Caki2 (cell line): ENCODE measurements at regions not wholly inside any gene's neighbourhood (a gene's known extent, or its start where the extent isn't known, plus 50 kb on each side); places are given as distances from the start of the nearest gene placed in this dataset.

Source experiments
- DNase-seq: peaks from one replicate; pipeline ENCODE4 v3.0.0-alpha.2; 2015; ENCODE audit warnings: low read depth
- in situ Hi-C: cut with HindIII; loops from 2 replicates; pipeline ENCODE4 v1.10.0; 2016; ENCODE audit warnings: low sequenced_read_pairs, low pct_unique_long_range_greater_than_20kb, mixed read lengths

- in situ Hi-C loops: no loop called here
- no peak for DNase-seq
These were observed 97.6 kb upstream of the SLC38A2 start for GRCh38 chr12:46470036-46470627.

GRCh38 chr12:46468813-46469212 is 96.2 kb upstream of the SLC38A2 start:
- DNase-seq: no peak
- in situ Hi-C loops: no loop called here

GRCh38 chr12:46468160-46468559 is 95.6 kb upstream of the SLC38A2 start:
- no peak for DNase-seq
- in situ Hi-C loops: no loop called here

- in situ Hi-C loops: no loop called here
These were observed 92.7 kb upstream of the SLC38A2 start for GRCh38 chr12:46465307-46465706.

GRCh38 chr12:46464863-46465262 is 92.3 kb upstream of the SLC38A2 start:
- in situ Hi-C loops: no loop called here
- no peak for DNase-seq

More at GRCh38 chr12:46465307-46465706, 92.7 kb upstream of the SLC38A2 start:
- no peak for DNase-seq

- in situ Hi-C loops: no loop called here
- DNase-seq: no peak
These were observed 90.2 kb upstream of the SLC38A2 start for GRCh38 chr12:46462641-46463355.

GRCh38 chr12:46461907-46462640 is 89.5 kb upstream of the SLC38A2 start:
- no peak for DNase-seq
- in situ Hi-C loops: no loop called here

GRCh38 chr12:46461459-46461858 is 88.9 kb upstream of the SLC38A2 start:
- no peak for DNase-seq
- in situ Hi-C loops: no loop called here

- in situ Hi-C loops: no loop called here
- no peak for DNase-seq
These were observed 88.2 kb upstream of the SLC38A2 start for GRCh38 chr12:46460682-46461210.

GRCh38 chr12:46459861-46460545 is 87.4 kb upstream of the SLC38A2 start:
- no peak for DNase-seq
- in situ Hi-C loops: no loop called here

GRCh38 chr12:46459111-46459510 is 86.5 kb upstream of the SLC38A2 start:
- no peak for DNase-seq

GRCh38 chr12:46458500-46459102 is 86.0 kb upstream of the SLC38A2 start:
- DNase-seq: no peak
- in situ Hi-C loops: no loop called here

More at GRCh38 chr12:46459111-46459510, 86.5 kb upstream of the SLC38A2 start:
- in situ Hi-C loops: no loop called here

GRCh38 chr12:46457958-46458357 is 85.4 kb upstream of the SLC38A2 start:
- DNase-seq: no peak
- in situ Hi-C loops: no loop called here

- in situ Hi-C loops: no loop called here
- DNase-seq: no peak
These were observed 84.1 kb upstream of the SLC38A2 start for GRCh38 chr12:46456356-46457334.

- DNase-seq: no peak
- in situ Hi-C loops: no loop called here
These were observed 83.2 kb upstream of the SLC38A2 start for GRCh38 chr12:46455648-46456352.

- in situ Hi-C loops: no loop called here
- no peak for DNase-seq
These were observed 82.4 kb upstream of the SLC38A2 start for GRCh38 chr12:46454981-46455380.

GRCh38 chr12:46453428-46453827 is 80.9 kb upstream of the SLC38A2 start:
- in situ Hi-C loops: no loop called here
- no peak for DNase-seq
